ENCODE measurements at regions not wholly inside any gene's neighbourhood (a gene's known extent, or its start where the extent isn't known, plus 50 kb on each side); places are given as distances from the start of the nearest gene placed in this dataset.
A peak's percentile ranks its signal among the peaks of the same experiment; 100 is the strongest.

DNA sequence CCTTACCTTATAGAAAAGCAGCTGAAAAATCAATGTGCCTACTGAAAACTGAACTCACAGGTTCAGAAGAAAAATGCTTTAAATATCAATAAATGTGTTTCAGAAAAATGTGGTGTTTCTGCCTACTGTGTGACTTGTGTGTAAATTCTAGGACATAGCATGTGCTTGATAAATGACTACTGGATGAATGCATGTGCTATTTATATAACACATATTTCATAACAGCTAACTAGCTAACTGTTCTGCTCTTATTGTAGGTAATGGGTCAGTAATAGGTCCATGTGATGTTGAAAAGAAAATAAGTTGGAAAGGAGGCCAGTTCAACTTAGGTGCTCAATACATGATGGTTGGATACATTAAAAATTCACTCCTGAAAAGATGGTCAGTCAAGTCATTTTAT lies 993.0 kb upstream of the LCORL start:
- no peak overlapping the region for H3K4me3 ChIP-seq (ENCODE audit: low read depth, low read length)
- ChIA-PET CTCF (no interaction called here), POLR2A (no interaction called here)
- H3K9me3 ChIP-seq (ENCODE audit: control insufficient read depth, insufficient read depth, low read length), result no peaks in the 10 kb centered on the region
- no peaks in the 10 kb centered on the region for H3K27me3 ChIP-seq (ENCODE audit: control insufficient read depth, insufficient read depth, low read length)
- H3K27ac ChIP-seq (ENCODE audit: low read depth, low read length), result no peak overlapping the region
- DNase-seq (ENCODE audit: low read depth, low spot score), result no peak
- TF ChIP-seq, protein P1, sequence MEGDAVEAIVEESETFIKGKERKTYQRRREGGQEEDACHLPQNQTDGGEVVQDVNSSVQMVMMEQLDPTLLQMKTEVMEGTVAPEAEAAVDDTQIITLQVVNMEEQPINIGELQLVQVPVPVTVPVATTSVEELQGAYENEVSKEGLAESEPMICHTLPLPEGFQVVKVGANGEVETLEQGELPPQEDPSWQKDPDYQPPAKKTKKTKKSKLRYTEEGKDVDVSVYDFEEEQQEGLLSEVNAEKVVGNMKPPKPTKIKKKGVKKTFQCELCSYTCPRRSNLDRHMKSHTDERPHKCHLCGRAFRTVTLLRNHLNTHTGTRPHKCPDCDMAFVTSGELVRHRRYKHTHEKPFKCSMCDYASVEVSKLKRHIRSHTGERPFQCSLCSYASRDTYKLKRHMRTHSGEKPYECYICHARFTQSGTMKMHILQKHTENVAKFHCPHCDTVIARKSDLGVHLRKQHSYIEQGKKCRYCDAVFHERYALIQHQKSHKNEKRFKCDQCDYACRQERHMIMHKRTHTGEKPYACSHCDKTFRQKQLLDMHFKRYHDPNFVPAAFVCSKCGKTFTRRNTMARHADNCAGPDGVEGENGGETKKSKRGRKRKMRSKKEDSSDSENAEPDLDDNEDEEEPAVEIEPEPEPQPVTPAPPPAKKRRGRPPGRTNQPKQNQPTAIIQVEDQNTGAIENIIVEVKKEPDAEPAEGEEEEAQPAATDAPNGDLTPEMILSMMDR (IDR thresholded peaks at IDR 0.05; ENCODE audit: low read depth, low read length), result no peak

DNA sequence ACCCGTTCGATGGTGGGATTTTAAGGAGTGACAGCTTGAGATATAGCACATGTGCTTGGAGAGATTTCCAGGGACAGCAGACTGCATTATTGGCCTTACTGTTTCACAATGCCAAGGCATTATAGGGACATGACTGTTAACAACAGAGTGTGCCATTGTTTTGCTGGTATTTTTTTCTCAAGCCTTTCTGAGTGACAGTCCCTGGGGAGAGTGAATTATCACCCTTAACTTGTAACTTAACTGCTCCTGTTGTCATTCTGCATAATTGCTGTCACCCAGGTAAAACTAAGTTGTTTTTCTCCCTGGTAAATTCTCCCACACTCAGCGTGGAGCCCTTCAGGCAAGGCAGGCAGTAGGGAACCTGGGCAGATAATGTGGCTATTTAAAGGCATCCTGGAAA lies 989.2 kb upstream of the LCORL start:
- Histone ChIP-seq H3K9me3 (ENCODE audit: control insufficient read depth, insufficient read depth, low read length) (no peaks in the 10 kb centered on the region), H3K4me3 (ENCODE audit: low read depth, low read length) (no peak overlapping the region), H3K27me3 (ENCODE audit: control insufficient read depth, insufficient read depth, low read length) (no peaks in the 10 kb centered on the region), H3K27ac (ENCODE audit: low read depth, low read length) (no peak overlapping the region)
- ChIA-PET POLR2A (no interaction called here), CTCF (no interaction called here)
- DNase-seq (ENCODE audit: low read depth, low spot score), result no peak
- TF ChIP-seq, protein P1 (IDR thresholded peaks at IDR 0.05; ENCODE audit: low read depth, low read length), result no peak

DNA sequence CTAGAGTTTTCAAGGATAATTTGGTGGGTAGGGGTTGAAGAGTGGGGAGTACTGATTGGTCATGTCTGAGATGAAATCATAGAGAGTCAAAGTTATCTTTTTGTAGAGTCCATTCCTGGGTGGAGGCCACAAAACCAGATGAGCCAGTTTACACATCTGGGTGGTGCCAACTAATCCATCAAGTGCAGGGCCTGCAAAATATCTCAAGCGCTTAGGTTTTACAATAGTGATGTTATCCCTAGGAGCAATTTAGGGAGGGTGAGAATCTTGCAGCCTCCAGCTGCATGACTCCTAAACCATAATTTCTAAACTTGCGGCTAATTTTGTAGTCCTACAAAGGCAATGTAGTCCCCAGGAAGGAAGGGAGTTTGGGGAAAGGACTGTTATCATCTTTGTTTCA lies 988.3 kb upstream of the LCORL start:
- ChIA-PET POLR2A (no interaction called here), CTCF (no interaction called here)
- no peak for DNase-seq (ENCODE audit: low read depth, low spot score)
- Histone ChIP-seq H3K9me3 (ENCODE audit: control insufficient read depth, insufficient read depth, low read length) (no peaks in the 10 kb centered on the region), H3K4me3 (ENCODE audit: low read depth, low read length) (no peak overlapping the region), H3K27ac (ENCODE audit: low read depth, low read length) (no peak overlapping the region), H3K27me3 (ENCODE audit: control insufficient read depth, insufficient read depth, low read length) (no peaks in the 10 kb centered on the region)
- TF ChIP-seq, protein P1 (IDR thresholded peaks at IDR 0.05; ENCODE audit: low read depth, low read length), result no peak

DNA sequence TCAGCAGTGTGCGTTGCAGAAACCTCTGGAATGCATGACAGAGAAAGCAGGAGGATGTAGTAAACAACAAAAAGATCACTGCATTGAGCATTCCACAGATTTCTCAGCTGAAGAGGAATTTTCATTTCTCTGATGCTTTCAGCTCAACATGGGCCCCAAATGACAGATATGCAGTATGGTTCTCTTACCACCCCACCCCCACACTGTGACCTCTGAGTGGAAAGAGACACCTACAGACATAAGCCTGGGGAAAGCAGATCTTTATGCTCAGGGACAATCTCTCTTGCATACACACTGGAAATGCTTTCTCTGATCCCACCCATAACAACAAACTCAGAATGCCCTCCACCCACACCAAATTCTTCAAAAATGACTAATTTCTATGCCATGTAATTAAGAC lies 983.7 kb upstream of the LCORL start:
- ChIA-PET CTCF (no interaction called here), POLR2A (no interaction called here)
- Histone ChIP-seq H3K9me3 (ENCODE audit: control insufficient read depth, insufficient read depth, low read length) (no peaks in the 10 kb centered on the region), H3K27me3 (ENCODE audit: control insufficient read depth, insufficient read depth, low read length) (no peaks in the 10 kb centered on the region), H3K27ac (ENCODE audit: low read depth, low read length) (no peak overlapping the region), H3K4me3 (ENCODE audit: low read depth, low read length) (no peak overlapping the region)
- TF ChIP-seq, protein P1 (IDR thresholded peaks at IDR 0.05; ENCODE audit: low read depth, low read length), result no peak
- peak; percentile 24 for DNase-seq (ENCODE audit: low read depth, low spot score)

DNA sequence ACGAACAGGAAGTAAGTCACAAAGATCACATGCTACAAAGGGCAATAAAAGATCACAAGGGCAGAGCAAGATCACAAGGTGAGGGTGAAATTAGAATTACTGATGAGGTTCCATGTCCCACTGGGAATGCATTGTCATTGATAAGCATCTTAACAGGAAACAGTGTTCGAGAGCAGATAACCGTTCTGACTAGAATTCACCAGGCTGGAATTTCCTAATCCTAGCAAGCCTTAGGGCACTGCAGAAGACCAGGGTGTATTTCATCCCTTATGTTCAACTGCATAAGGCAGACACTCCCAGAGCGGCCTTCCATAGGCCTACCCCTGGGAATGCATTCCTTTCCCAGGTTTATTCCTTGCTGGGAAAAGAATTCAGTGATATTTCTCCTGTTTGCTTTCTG lies 980.6 kb upstream of the LCORL start:
- Histone ChIP-seq H3K27me3 (ENCODE audit: control insufficient read depth, insufficient read depth, low read length) (no peaks in the 10 kb centered on the region), H3K9me3 (ENCODE audit: control insufficient read depth, insufficient read depth, low read length) (no peaks in the 10 kb centered on the region), H3K4me3 (ENCODE audit: low read depth, low read length) (no peak overlapping the region), H3K27ac (ENCODE audit: low read depth, low read length) (no peak overlapping the region)
- TF ChIP-seq, protein P1 (IDR thresholded peaks at IDR 0.05; ENCODE audit: low read depth, low read length), result no peak
- ChIA-PET CTCF (no interaction called here), POLR2A (no interaction called here)
- no peak for DNase-seq (ENCODE audit: low read depth, low spot score)
